Right hindlimb (tissue), 1 donor: ENCODE measurements at regions not wholly inside any gene's neighbourhood (a gene's known extent, or its start where the extent isn't known, plus 50 kb on each side); places are given as distances from the start of the nearest gene placed in this dataset.

Experiments used
- DNase-seq: peaks from one replicate; pipeline ENCODE4 v3.0.0-alpha.2; 2018

- DNase-seq: no peak
Measured at GRCh38 chr7:7060828-7061599, 121.3 kb upstream of the C1GALT1 start.

DNA sequence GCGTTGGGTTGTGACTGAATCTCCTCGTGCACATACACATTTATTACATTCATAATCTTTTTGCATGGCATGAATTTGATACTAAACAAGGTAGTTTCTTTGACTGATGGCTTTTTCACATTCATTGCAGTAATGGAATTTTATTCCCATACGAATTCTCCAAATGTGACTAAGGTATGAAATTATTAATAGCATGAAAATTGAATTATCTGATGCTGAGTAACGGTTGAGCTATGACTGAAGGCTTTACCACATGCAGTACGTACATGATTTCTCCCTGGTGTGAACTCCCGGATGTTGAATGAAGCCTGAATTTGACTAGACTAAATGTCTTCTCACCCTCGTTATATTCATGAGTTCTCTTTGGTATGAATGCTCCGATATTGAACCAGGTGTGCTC, 104.4 kb upstream of the C1GALT1 start:
- no peak for DNase-seq

DNA sequence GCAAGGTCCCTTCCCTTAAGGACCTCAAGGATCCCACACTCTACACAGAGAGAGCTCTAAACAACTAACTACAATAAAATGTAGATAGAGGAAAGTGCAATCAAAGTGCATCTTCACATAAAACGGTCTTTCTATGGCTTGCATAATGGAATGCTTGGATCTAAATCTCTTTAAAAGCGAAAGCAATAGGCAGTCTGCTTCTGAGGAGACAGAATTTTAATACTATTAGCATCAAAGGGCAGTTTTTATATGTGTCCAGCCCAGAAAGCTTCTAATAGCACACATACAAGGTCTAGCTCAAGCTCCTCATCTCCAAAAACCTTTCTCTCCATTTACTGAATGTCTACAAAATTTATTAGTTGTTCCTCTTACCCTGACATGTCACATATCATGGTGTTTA, 101.5 kb upstream of the C1GALT1 start:
- no peak for DNase-seq

DNA sequence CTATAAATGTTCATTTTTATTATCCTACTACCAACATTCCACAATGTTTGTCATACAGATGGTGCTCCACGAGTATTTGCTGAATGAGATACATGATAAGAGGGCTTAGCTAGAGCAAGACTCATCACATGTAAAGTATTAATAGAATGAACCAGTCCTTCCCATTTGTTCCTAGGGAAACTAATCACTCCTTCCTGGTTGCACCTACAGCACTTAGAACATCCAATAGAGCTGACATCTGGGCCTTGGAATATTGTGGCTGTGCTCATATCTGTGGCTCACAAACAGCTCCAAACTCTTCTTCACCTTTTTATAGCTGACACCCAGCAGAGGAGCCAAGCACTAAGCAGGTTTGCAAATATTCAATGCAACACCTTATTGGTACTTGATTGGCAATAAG, 91.9 kb upstream of the C1GALT1 start:
- no peak for DNase-seq

DNA sequence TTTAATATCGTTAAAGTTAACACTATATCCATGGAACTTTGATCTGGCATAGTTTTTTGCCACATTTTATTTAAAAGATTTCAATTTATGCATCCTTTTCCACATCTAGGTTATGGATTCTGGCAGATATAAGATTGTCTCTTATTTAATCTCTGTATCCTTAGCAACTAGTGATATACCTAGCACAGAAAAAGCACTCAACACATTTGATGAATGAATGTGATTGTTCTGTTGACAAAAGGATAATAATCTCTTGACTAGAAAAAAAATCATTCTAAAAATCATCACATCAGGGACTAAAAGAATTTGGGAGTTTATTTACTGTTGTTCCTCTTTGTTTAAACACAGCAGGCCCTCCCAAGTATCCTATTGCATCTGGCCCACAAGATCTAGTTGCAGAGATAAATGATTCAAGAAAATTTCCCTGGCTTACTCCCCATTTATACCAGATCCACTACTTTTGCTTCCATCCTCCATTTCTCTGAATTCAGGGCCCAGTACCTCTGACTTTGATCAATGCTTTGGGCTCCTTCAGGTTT, 84.0 kb upstream of the C1GALT1 start:
- DNase-seq: no peak

DNA sequence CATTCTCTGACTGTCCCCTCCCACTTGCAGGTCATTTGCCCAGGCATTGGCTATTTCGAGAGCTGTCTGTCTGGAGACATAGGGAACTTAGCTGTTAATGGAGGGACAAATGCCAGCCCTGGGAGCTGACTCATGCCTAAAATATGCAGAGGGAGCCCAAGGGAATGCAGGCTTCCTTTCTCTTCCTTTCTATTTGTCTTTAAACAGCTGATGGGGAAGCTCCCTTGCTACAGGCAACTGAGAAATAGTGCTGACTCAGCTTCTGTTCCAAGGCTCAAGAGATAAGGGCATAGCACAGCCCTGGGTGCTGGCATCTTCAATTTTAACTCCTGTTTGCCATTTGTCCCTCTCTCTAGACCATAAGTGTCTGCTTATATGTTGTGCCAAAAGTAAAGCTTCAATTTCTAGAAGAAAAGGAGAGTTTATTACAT, 82.7 kb upstream of the C1GALT1 start:
- peak; percentile 81 for DNase-seq

DNA sequence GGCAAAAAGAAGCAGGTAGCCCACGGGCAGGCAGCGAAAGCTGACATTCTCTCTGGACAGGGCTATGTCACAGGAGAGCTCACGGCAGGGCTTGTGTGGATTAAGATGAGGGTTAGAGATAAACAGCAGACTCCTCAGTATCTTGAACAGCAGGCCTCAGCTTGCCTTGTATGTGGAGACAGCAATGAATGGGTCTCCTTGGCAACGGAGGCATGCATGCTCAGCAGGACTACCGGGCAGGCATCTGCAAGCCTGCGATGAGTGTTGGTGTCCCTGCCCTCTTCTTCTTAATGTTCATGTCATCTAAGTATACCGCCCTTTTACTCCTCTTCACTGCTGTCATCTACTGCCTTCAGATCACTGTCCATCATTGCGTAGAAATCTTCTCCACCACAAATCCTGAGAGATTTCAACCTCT, 81.9 kb upstream of the C1GALT1 start:
- no peak for DNase-seq

DNA sequence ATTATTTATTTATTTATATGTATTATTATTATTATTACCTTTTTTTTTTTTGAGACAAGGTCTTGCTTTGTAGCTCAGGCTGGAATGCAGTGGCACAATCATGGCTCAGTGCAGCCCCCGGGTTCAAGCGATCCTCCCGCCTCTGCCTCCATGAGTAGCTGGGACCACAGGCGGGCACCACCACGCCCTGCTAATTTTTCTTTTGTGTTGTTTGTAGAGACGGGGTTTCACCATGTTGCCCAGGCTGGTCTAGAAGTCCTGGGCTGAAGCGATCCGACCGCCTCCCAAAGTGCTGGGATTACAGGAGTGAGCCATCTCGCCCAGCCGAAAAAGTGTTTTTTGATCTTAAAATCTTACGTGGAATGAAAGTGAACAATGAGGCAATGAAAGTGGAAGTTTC, 79.4 kb upstream of the C1GALT1 start:
- no peak for DNase-seq

- DNase-seq: no peak
Measured at GRCh38 chr7:7103343-7104313, 78.7 kb upstream of the C1GALT1 start.

GRCh38 chr7:7104314-7104698, 78.0 kb upstream of the C1GALT1 start:
- DNase-seq: no peak

DNA sequence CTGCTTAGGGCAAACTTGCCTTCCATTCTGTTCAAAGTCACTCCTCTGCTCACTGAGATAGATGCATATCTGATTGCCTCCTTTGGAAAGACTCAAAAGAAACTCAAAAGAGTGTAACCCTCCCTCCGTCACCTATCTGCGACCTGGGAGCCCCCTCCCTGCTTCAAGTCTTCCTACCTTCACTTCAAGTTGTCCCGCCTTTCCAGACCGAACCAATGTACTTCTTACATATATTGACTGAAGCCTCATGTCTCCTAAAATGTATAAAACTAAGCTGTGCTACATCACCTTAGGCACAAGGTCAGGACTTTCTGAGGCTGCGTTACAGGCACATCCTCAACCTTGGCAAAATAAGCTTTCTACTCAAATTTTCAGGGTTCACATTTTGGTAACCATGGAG, 77.4 kb upstream of the C1GALT1 start:
- DNase-seq: no peak

DNA sequence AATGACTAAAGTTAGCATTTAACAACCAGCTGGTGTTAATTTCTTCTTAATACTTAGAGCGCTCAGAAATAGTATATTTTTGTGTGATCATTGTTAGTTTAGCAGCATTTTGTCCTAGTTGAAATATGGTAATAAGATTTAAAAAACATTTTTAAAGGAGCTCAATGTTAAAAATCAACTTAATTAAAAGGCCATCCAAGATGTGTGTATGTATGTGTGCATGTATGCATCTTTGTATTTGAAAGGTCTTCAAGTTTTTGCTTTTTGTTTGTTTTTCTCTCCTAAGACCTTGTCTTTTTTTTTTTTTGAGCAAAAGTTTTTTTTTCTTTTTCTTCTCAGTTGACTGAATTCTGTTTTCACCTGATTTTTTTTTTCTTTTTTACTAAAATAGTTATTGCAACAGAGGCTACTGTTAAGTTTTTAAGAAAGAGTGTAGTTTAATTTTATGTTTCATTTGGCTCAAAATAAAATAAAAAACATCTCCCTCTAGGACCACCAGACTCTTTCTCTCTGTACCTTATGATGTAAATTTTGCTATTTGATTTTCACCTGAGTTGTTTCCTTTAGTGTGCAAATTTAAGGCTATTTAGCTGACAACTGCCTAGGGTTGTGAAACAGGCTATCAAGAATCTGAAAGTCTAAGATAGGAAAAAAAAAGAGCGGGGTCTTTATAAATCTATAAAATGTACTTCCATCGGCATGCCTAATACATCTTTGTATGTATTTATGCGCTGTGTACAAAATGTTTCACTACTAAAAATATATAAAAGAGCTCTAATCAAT, 76.4 kb upstream of the C1GALT1 start:
- DNase-seq: no peak

DNA sequence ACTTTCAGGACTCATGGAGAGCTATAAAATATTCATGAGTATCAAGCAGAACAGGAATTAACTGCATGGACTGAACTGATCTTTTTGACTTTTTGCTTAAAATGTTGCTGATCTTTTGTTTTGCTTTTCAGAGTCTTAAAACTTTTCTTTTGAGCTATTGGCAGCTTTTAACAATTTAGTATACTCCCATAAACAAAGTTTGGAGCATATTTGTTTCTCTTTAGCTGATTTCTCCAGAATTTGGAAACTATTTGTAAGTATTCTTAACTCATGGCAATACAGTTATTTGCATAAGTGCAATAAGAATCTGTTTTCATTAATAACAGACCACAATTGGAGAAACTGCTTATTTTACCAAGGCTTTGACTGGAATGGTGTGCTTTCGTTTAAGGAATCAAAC, 73.4 kb upstream of the C1GALT1 start:
- no peak for DNase-seq

DNA sequence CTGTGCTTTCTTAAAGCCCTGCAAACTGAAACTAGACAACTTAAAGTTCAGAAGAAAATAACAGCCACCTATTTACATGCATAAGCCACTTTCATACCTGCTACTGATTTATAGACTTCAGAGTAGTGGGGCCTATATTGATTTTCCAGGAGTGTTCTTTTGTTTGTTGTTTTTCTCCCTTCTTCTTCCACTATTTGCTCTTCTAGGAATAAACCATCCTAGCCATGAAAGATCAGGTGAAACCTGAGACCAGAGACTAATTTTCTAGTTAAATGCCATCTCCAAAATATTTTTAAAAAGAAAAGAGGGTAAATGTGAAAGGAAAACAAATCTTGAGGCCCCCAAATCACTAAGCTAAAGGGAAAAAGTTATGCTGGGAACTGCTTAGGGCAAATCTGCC, 72.4 kb upstream of the C1GALT1 start:
- no peak for DNase-seq

GRCh38 chr7:7110706-7111105, 71.6 kb upstream of the C1GALT1 start:
- DNase-seq: no peak

- no peak for DNase-seq
Measured at GRCh38 chr7:7112868-7113267, 69.5 kb upstream of the C1GALT1 start.

DNA sequence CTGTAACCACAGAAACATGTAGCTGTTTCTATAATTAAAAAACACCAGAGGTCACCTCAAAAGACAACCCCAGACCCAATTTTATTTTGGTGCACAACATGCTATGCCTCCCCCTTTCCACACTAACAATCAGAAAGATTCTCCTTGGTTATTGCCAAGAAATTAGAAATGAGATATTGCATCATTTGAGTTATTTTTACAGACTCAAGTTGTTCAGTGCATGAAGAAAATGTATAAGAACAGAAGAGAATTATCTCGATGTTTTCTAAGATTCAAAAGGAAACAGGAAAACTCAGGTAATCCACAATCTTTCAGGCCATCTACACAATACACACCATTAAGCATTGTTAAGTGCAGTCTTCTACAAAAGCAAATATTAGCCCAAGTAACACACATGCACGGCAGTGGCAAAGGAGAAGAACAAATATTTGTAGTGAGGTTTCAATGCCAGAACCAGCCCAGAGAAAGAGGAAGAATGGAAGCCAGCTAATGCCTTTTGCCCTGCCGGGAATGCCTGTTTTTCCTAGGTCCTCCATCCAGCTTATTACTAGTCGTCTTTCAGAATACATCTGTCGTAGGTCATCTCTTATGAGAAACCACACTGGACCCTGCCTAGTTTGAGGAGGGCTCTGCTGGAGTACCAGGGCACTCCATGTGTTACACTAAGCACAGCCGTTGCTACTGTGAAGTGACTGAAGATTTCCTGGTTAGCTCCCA, 67.6 kb upstream of the C1GALT1 start:
- DNase-seq: no peak

DNA sequence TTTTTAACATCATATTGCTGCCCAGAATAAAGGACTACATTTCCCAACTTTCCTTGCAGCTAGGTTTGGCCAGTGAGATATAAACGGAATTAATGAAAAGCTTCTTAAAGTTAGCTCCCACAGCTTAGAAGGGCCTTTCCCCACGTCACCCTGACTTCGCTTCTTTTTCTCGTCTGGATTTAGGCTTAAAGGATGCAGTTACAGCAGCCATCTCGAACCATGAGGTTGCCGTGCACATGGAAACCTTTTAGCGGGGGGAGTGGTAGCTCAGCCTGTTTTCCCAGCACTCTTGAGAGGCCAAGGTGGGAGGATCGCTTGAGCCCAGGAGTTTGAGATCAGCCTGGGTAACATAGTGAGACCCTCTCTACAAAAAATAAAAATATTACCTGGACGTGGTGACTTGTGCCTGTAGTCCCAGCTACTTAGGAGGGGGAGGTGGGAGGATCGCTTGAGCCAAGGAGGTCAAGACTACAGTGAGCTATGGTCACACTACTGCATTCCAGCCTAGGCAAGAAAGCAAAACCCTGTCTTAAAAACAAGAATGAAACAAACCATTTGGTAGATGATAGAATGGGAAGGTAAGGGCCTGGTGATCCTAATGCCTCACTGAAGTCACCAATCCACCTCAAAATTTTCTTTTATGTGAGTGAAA, 64.3 kb upstream of the C1GALT1 start:
- no peak for DNase-seq

DNA sequence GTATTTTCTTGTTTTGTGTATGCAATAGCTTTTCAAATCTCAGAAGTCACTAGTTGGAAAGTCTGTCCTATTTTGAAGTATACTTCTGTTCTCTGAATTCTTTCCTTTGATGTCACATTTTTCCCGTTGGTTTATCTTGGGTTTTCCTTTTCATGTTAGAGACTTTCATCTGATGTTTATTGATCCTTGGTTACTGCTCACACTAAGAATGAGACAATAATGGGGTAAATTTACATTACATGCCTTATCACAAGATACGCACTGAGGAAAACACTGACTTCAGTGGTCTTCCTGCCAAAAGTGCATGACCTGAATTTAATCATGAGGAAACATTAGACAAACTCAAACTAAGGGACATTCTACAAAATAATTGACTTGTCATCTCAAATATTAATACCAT, 63.5 kb upstream of the C1GALT1 start:
- no peak for DNase-seq

DNA sequence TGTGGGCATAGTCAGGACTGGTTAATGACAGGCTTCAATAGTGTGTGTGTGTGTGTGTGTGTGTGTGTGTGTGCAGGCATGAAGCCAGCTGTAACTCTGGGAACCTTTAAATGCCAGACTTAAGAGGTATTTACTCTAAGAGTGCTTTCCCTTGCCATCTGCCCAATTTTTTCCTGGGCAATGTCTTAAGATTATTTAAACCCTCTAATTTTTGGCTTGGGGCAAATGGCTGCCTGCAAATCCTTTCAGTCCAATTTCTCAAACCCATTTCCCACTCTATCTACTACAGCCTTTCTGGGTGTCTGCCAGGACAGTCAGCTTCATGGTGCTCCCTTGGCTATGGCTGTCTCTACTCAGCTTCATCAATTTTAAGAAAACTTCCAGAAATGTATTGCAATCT, 62.6 kb upstream of the C1GALT1 start:
- peak; percentile 24 for DNase-seq

- DNase-seq: no peak
Measured at GRCh38 chr7:7122033-7122478, 60.3 kb upstream of the C1GALT1 start.
